ENCODE measurements at regions not wholly inside any gene's neighbourhood (a gene's known extent, or its start where the extent isn't known, plus 50 kb on each side); places are given as distances from the start of the nearest gene placed in this dataset.

GRCh38 chr4:112894951-112895350, 154.5 kb upstream of the ANK2 start:
- Histone ChIP-seq H3K27me3 (ENCODE audit: control insufficient read depth in 1 of 2, insufficient read depth in 1 of 2, low read length in 2 of 2) (no peaks in the 10 kb centered on the region), H3K9ac (ENCODE audit: low read length) (no peak overlapping the region), H3K79me1 (replicated peaks; ENCODE audit: low read length, poor library complexity, severe bottlenecking) (no peaks in the 10 kb centered on the region), H3K4me2 (ENCODE audit: low read length, poor library complexity, severe bottlenecking) (no peak overlapping the region), H4K8ac (ENCODE audit: low read length) (no peak overlapping the region), H3K4ac (ENCODE audit: low read depth in 1 of 2, low read length in 2 of 2) (no peak overlapping the region), H2BK5ac (ENCODE audit: low read depth, low read length, poor library complexity, severe bottlenecking) (no peak overlapping the region), H3K23ac (ENCODE audit: low read length in 2 of 2) (no peak overlapping the region), H2BK12ac (ENCODE audit: low read length in 2 of 2) (no peak overlapping the region), H3K4me3 (ENCODE audit: insufficient read depth in 1 of 2, low read depth in 1 of 2, low read length in 2 of 2) (no peak overlapping the region), H3K9me3 (ENCODE audit: control insufficient read depth, low read length) (no peaks in the 10 kb centered on the region), H3K18ac (ENCODE audit: low read depth in 1 of 2, low read length in 2 of 2) (no peak overlapping the region), H2BK15ac (ENCODE audit: low read depth, poor library complexity, severe bottlenecking) (no peak overlapping the region), H2BK120ac (ENCODE audit: low read depth, low read length) (no peak overlapping the region), H3K36me3 (ENCODE audit: control insufficient read depth in 1 of 2, insufficient read depth in 2 of 2, low read depth in 1 of 2, low read length in 2 of 2) (no peaks in the 10 kb centered on the region), H3K4me1 (ENCODE audit: control insufficient read depth, insufficient read depth, low read depth, low read length) (peaks cover 2% of the 10 kb centered on the region), H3K14ac (ENCODE audit: low read length in 2 of 2) (no peak overlapping the region), H2AFZ (ENCODE audit: low read depth, low read length) (no peak overlapping the region), H4K91ac (ENCODE audit: low read length) (no peak overlapping the region), H2AK5ac (ENCODE audit: low read length, severe bottlenecking) (no peak overlapping the region), H3K27ac (ENCODE audit: low read length, poor library complexity, severe bottlenecking) (no peak overlapping the region)
- WGBS = 100% methylated on average over 1 of the region's 1 CpG
- no peak for DNase-seq

GRCh38 chr4:112895811-112896608, 153.4 kb upstream of the ANK2 start:
- Histone ChIP-seq H2BK12ac (ENCODE audit: low read length in 2 of 2) (no peak overlapping the region), H2AFZ (ENCODE audit: low read depth, low read length) (no peak overlapping the region), H3K4ac (ENCODE audit: low read depth in 1 of 2, low read length in 2 of 2) (peak overlapping the region in 1 of 2 experiments; percentile 7), H3K23ac (ENCODE audit: low read length in 2 of 2) (no peak overlapping the region), H3K36me3 (ENCODE audit: control insufficient read depth in 1 of 2, insufficient read depth in 2 of 2, low read depth in 1 of 2, low read length in 2 of 2) (no peaks in the 10 kb centered on the region), H3K27ac (ENCODE audit: low read length, poor library complexity, severe bottlenecking) (peak overlapping the region; percentile 62), H2BK120ac (ENCODE audit: low read depth, low read length) (no peak overlapping the region), H3K4me1 (ENCODE audit: control insufficient read depth, insufficient read depth, low read depth, low read length) (peaks cover 2% of the 10 kb centered on the region), H2BK15ac (ENCODE audit: low read depth, poor library complexity, severe bottlenecking) (no peak overlapping the region), H4K91ac (ENCODE audit: low read length) (no peak overlapping the region), H2BK5ac (ENCODE audit: low read depth, low read length, poor library complexity, severe bottlenecking) (no peak overlapping the region), H3K9me3 (ENCODE audit: control insufficient read depth, low read length) (no peaks in the 10 kb centered on the region), H3K4me3 (ENCODE audit: insufficient read depth in 1 of 2, low read depth in 1 of 2, low read length in 2 of 2) (peak overlapping the region in 1 of 2 experiments; percentile 38), H3K4me2 (ENCODE audit: low read length, poor library complexity, severe bottlenecking) (no peak overlapping the region), H3K27me3 (ENCODE audit: control insufficient read depth in 1 of 2, insufficient read depth in 1 of 2, low read length in 2 of 2) (no peaks in the 10 kb centered on the region), H3K79me1 (replicated peaks; ENCODE audit: low read length, poor library complexity, severe bottlenecking) (no peaks in the 10 kb centered on the region), H4K8ac (ENCODE audit: low read length) (no peak overlapping the region), H3K14ac (ENCODE audit: low read length in 2 of 2) (no peak overlapping the region), H3K9ac (ENCODE audit: low read length) (peak overlapping the region; percentile 46), H3K18ac (ENCODE audit: low read depth in 1 of 2, low read length in 2 of 2) (no peak overlapping the region), H2AK5ac (ENCODE audit: low read length, severe bottlenecking) (no peak overlapping the region)
- peak; percentile 32 for DNase-seq
- WGBS = 83% methylated on average over 3 of the region's 4 CpGs

- Histone ChIP-seq H3K27me3 (ENCODE audit: control insufficient read depth in 1 of 2, insufficient read depth in 1 of 2, low read length in 2 of 2) (no peaks in the 10 kb centered on the region), H3K79me1 (replicated peaks; ENCODE audit: low read length, poor library complexity, severe bottlenecking) (no peaks in the 10 kb centered on the region), H4K91ac (ENCODE audit: low read length) (no peak overlapping the region), H2AFZ (ENCODE audit: low read depth, low read length) (no peak overlapping the region), H3K9ac (ENCODE audit: low read length) (peak overlapping the region; percentile 46), H3K27ac (ENCODE audit: low read length, poor library complexity, severe bottlenecking) (no peak overlapping the region), H2BK5ac (ENCODE audit: low read depth, low read length, poor library complexity, severe bottlenecking) (no peak overlapping the region), H4K8ac (ENCODE audit: low read length) (no peak overlapping the region), H2BK12ac (ENCODE audit: low read length in 2 of 2) (no peak overlapping the region), H2BK15ac (ENCODE audit: low read depth, poor library complexity, severe bottlenecking) (no peak overlapping the region), H2BK120ac (ENCODE audit: low read depth, low read length) (no peak overlapping the region), H3K18ac (ENCODE audit: low read depth in 1 of 2, low read length in 2 of 2) (no peak overlapping the region), H3K14ac (ENCODE audit: low read length in 2 of 2) (peak overlapping the region in 1 of 2 experiments; percentile 65), H3K23ac (ENCODE audit: low read length in 2 of 2) (no peak overlapping the region), H3K4ac (ENCODE audit: low read depth in 1 of 2, low read length in 2 of 2) (no peak overlapping the region), H2AK5ac (ENCODE audit: low read length, severe bottlenecking) (peak overlapping the region; percentile 65), H3K4me3 (ENCODE audit: insufficient read depth in 1 of 2, low read depth in 1 of 2, low read length in 2 of 2) (peak overlapping the region in 1 of 2 experiments; percentile 38), H3K36me3 (ENCODE audit: control insufficient read depth in 1 of 2, insufficient read depth in 2 of 2, low read depth in 1 of 2, low read length in 2 of 2) (no peaks in the 10 kb centered on the region), H3K9me3 (ENCODE audit: control insufficient read depth, low read length) (no peaks in the 10 kb centered on the region), H3K4me2 (ENCODE audit: low read length, poor library complexity, severe bottlenecking) (no peak overlapping the region), H3K4me1 (ENCODE audit: control insufficient read depth, insufficient read depth, low read depth, low read length) (peaks cover 2% of the 10 kb centered on the region)
- peak; percentile 17 for DNase-seq
- 64% methylated on average over 9 of the region's 9 CpGs for WGBS
These were observed 152.8 kb upstream of the ANK2 start for GRCh38 chr4:112896609-112897190.

- no peak overlapping the region for H2BK5ac ChIP-seq (ENCODE audit: low read depth, low read length, poor library complexity, severe bottlenecking)
- no peak for DNase-seq
- no peak overlapping the region for H3K18ac ChIP-seq (ENCODE audit: low read depth in 1 of 2, low read length in 2 of 2)
- H3K14ac ChIP-seq (ENCODE audit: low read length in 2 of 2) = no peak overlapping the region
- no CpG with 5 or more reads among the region's 2 CpGs for WGBS
- H2BK15ac ChIP-seq (ENCODE audit: low read depth, poor library complexity, severe bottlenecking) = no peak overlapping the region
- H3K4me3 ChIP-seq (ENCODE audit: insufficient read depth in 1 of 2, low read depth in 1 of 2, low read length in 2 of 2) = no peak overlapping the region
- H2BK120ac ChIP-seq (ENCODE audit: low read depth, low read length) = no peak overlapping the region
- no peak overlapping the region for H3K23ac ChIP-seq (ENCODE audit: low read length in 2 of 2)
- no peaks in the 10 kb centered on the region for H3K9me3 ChIP-seq (ENCODE audit: control insufficient read depth, low read length)
- no peak overlapping the region for H2BK12ac ChIP-seq (ENCODE audit: low read length in 2 of 2)
- H4K8ac ChIP-seq (ENCODE audit: low read length) = no peak overlapping the region
- no peak overlapping the region for H4K91ac ChIP-seq (ENCODE audit: low read length)
- H3K36me3 ChIP-seq (ENCODE audit: control insufficient read depth in 1 of 2, insufficient read depth in 2 of 2, low read depth in 1 of 2, low read length in 2 of 2) = no peaks in the 10 kb centered on the region
- peaks cover 2% of the 10 kb centered on the region for H3K4me1 ChIP-seq (ENCODE audit: control insufficient read depth, insufficient read depth, low read depth, low read length)
- no peak overlapping the region for H2AFZ ChIP-seq (ENCODE audit: low read depth, low read length)
- no peaks in the 10 kb centered on the region for H3K27me3 ChIP-seq (ENCODE audit: control insufficient read depth in 1 of 2, insufficient read depth in 1 of 2, low read length in 2 of 2)
- no peak overlapping the region for H3K4ac ChIP-seq (ENCODE audit: low read depth in 1 of 2, low read length in 2 of 2)
- no peak overlapping the region for H3K4me2 ChIP-seq (ENCODE audit: low read length, poor library complexity, severe bottlenecking)
- H3K9ac ChIP-seq (ENCODE audit: low read length) = no peak overlapping the region
- no peaks in the 10 kb centered on the region for H3K79me1 ChIP-seq (replicated peaks; ENCODE audit: low read length, poor library complexity, severe bottlenecking)
- H2AK5ac ChIP-seq (ENCODE audit: low read length, severe bottlenecking) = no peak overlapping the region
- no peak overlapping the region for H3K27ac ChIP-seq (ENCODE audit: low read length, poor library complexity, severe bottlenecking)
These were observed 151.9 kb upstream of the ANK2 start for GRCh38 chr4:112897543-112897942.
